Left renal cortex interstitium (tissue), 4 donors: ENCODE measurements at regions not wholly inside any gene's neighbourhood (a gene's known extent, or its start where the extent isn't known, plus 50 kb on each side); places are given as distances from the start of the nearest gene placed in this dataset.
A peak's percentile ranks its signal among the peaks of the same experiment; 100 is the strongest.
"Not testable (repeated sequence)": the region's sequence is repeated elsewhere in the genome, so short reads cannot be mapped to it uniquely, and the experiment has no call there.

Experiments
- DNase-seq, 4 donors: peaks; one replicate each; pipeline ENCODE4 v3.0.0-alpha.2; 2013; ENCODE audit warnings: low read depth in 4 of 4, low spot score in 2 of 4, missing footprints in 1 of 4

- DNase-seq, result peak in 1 of 4 donors; percentile 44
Observed at GRCh38 chr16:51242296-51242994, 91.4 kb upstream of the SALL1 start.

GRCh38 chr16:51239196-51239595, 88.1 kb upstream of the SALL1 start:
- no peak for DNase-seq

GRCh38 chr16:51237861-51238378, 86.8 kb upstream of the SALL1 start:
- DNase-seq, result no peak

GRCh38 chr16:51237207-51237606, 86.1 kb upstream of the SALL1 start:
- DNase-seq, result no peak

GRCh38 chr16:51236583-51236982, 85.5 kb upstream of the SALL1 start:
- no peak for DNase-seq

GRCh38 chr16:51231702-51232101, 80.6 kb upstream of the SALL1 start:
- no peak for DNase-seq

GRCh38 chr16:51230035-51230434, 79.0 kb upstream of the SALL1 start:
- not testable (repeated sequence) for DNase-seq

GRCh38 chr16:51228097-51228659, 77.1 kb upstream of the SALL1 start:
- DNase-seq, result no peak

GRCh38 chr16:51225878-51226277, 74.8 kb upstream of the SALL1 start:
- no peak for DNase-seq

GRCh38 chr16:51224317-51224716, 73.2 kb upstream of the SALL1 start:
- DNase-seq, result no peak

- no peak for DNase-seq
Observed at GRCh38 chr16:51222016-51222415, 70.9 kb upstream of the SALL1 start.

- no peak for DNase-seq
Observed at GRCh38 chr16:51211148-51211547, 60.1 kb upstream of the SALL1 start.

- DNase-seq, result no peak
Observed at GRCh38 chr16:51210087-51210486, 59.0 kb upstream of the SALL1 start.

GRCh38 chr16:51201604-51202003, 50.5 kb upstream of the SALL1 start:
- no peak for DNase-seq
